Progenitor cell of endocrine pancreas (in vitro differentiated cells): ENCODE measurements at regions not wholly inside any gene's neighbourhood (a gene's known extent, or its start where the extent isn't known, plus 50 kb on each side); places are given as distances from the start of the nearest gene placed in this dataset.

Experiments
- DNase-seq: peaks from one replicate; pipeline ENCODE4 v3.0.0; 2021; ENCODE audit warnings: low spot score; ENCODE audit not compliant: unreplicated experiment
- H3K27ac Mint-ChIP-seq: 2 replicates; pipeline ENCODE4 v1.8.0; 2021; ENCODE audit warnings: mild to moderate bottlenecking, moderate library complexity, mixed read lengths
- H3K27me3 Mint-ChIP-seq: 2 replicates; pipeline ENCODE4 v1.8.0; 2021; ENCODE audit warnings: mixed read lengths
- H3K36me3 Mint-ChIP-seq: 2 replicates; pipeline ENCODE4 v1.8.0; 2022; ENCODE audit warnings: mixed read lengths; ENCODE audit not compliant: insufficient read depth
- H3K4me1 Mint-ChIP-seq: 2 replicates; pipeline ENCODE4 v1.8.0; 2021; ENCODE audit warnings: low read depth, mixed read lengths
- H3K4me3 Mint-ChIP-seq: 2 replicates; pipeline ENCODE4 v1.8.0; 2021; ENCODE audit warnings: low read depth, mild to moderate bottlenecking, moderate library complexity, mixed read lengths
- H3K9me3 Mint-ChIP-seq: 2 replicates; pipeline ENCODE4 v1.8.0; 2021; ENCODE audit warnings: low read depth, mixed read lengths
- CTCF ChIP-seq: fragments of 200-600 bp; sonication (generic); IDR thresholded peaks from one replicate; pipeline ENCODE4 v1.5.0; 2021; ENCODE audit warnings: antibody characterized with exemption, mild to moderate bottlenecking; ENCODE audit not compliant: unreplicated experiment

GRCh38 chrX:151513472-151513871 is 50.0 kb upstream of the PASD1 start:
- H3K27me3 Mint-ChIP-seq: peaks cover 9% of the 10 kb centered on the region
- no peak for TF ChIP-seq CTCF
- no peak overlapping the region for H3K27ac Mint-ChIP-seq
- H3K4me3 Mint-ChIP-seq: no peak overlapping the region
- H3K36me3 Mint-ChIP-seq: no peaks in the 10 kb centered on the region
- H3K9me3 Mint-ChIP-seq: peaks cover 25% of the 10 kb centered on the region
- H3K4me1 Mint-ChIP-seq: no peaks in the 10 kb centered on the region
- DNase-seq: no peak
